Effector memory CD8-positive, alpha-beta T cell (primary cell): ENCODE measurements at regions not wholly inside any gene's neighbourhood (a gene's known extent, or its start where the extent isn't known, plus 50 kb on each side); places are given as distances from the start of the nearest gene placed in this dataset.
A peak's percentile ranks its signal among the peaks of the same experiment; 100 is the strongest.
"Not testable (repeated sequence)": the region's sequence is repeated elsewhere in the genome, so short reads cannot be mapped to it uniquely, and the experiment has no call there.

Experiments
- ATAC-seq: fragments of 150-1000 bp; cut with Tn5 transposase; replicated peaks from 2 replicates; pipeline ENCODE4 v1.10.0; 2021; ENCODE audit warnings: mild to moderate bottlenecking, moderate library complexity
- DNase-seq, 3 experiments: peaks; one replicate each; pipeline ENCODE4 v3.0.0; 2021
- H3K27ac Mint-ChIP-seq, 2 donors: one replicate each; pipeline ENCODE4 v1.8.0; 2022; ENCODE audit warnings: mild to moderate bottlenecking in 2 of 2, mixed read lengths in 2 of 2, moderate library complexity in 2 of 2
- H3K27me3 Mint-ChIP-seq, 2 donors: one replicate each; pipeline ENCODE4 v1.8.0; 2022; ENCODE audit warnings: mixed read lengths in 2 of 2
- H3K36me3 Mint-ChIP-seq: one replicate; pipeline ENCODE4 v1.8.0; 2022; ENCODE audit warnings: mild to moderate bottlenecking, moderate library complexity, mixed read lengths; ENCODE audit not compliant: insufficient read depth
- H3K4me1 Mint-ChIP-seq, 2 donors: one replicate each; pipeline ENCODE4 v1.8.0; 2022; ENCODE audit warnings: low read depth in 2 of 2, mixed read lengths in 2 of 2
- H3K4me3 Mint-ChIP-seq, 2 donors: one replicate each; pipeline ENCODE4 v1.8.0; 2022; ENCODE audit warnings: mild to moderate bottlenecking in 2 of 2, mixed read lengths in 2 of 2, moderate library complexity in 2 of 2
- H3K9me3 Mint-ChIP-seq, 2 donors: one replicate each; pipeline ENCODE4 v1.8.0; 2022; ENCODE audit warnings: mixed read lengths in 2 of 2

- ATAC-seq, H3K9me3 Mint-ChIP-seq, H3K27ac Mint-ChIP-seq, H3K4me1 Mint-ChIP-seq, H3K4me3 Mint-ChIP-seq, H3K27me3 Mint-ChIP-seq, H3K36me3 Mint-ChIP-seq, DNase-seq: not testable (repeated sequence)
Measured at GRCh38 chr2:87572906-87573305, 175.0 kb upstream of the PLGLB2 start.

- not testable (repeated sequence) for ATAC-seq, H3K4me3 Mint-ChIP-seq, DNase-seq, H3K9me3 Mint-ChIP-seq, H3K27ac Mint-ChIP-seq, H3K36me3 Mint-ChIP-seq, H3K27me3 Mint-ChIP-seq, H3K4me1 Mint-ChIP-seq
Measured at GRCh38 chr2:87573386-87574192, 174.3 kb upstream of the PLGLB2 start.

- ATAC-seq, H3K27me3 Mint-ChIP-seq, H3K9me3 Mint-ChIP-seq, H3K27ac Mint-ChIP-seq, H3K36me3 Mint-ChIP-seq, H3K4me3 Mint-ChIP-seq, DNase-seq, H3K4me1 Mint-ChIP-seq: not testable (repeated sequence)
Measured at GRCh38 chr2:87574193-87575119, 173.4 kb upstream of the PLGLB2 start.

GRCh38 chr2:87575138-87575537 lies 172.7 kb upstream of the PLGLB2 start:
- H3K9me3 Mint-ChIP-seq, H3K36me3 Mint-ChIP-seq, H3K4me3 Mint-ChIP-seq, H3K4me1 Mint-ChIP-seq, ATAC-seq, H3K27me3 Mint-ChIP-seq, DNase-seq: not testable (repeated sequence)
- H3K27ac Mint-ChIP-seq = peak overlapping the region in 1 of 2 donors; percentile 5

- not testable (repeated sequence) for H3K4me3 Mint-ChIP-seq, H3K4me1 Mint-ChIP-seq, ATAC-seq, H3K27ac Mint-ChIP-seq, H3K36me3 Mint-ChIP-seq, DNase-seq, H3K9me3 Mint-ChIP-seq, H3K27me3 Mint-ChIP-seq
Measured at GRCh38 chr2:87577358-87577757, 170.5 kb upstream of the PLGLB2 start.

GRCh38 chr2:87582152-87582551 lies 165.7 kb upstream of the PLGLB2 start:
- H3K27ac Mint-ChIP-seq, H3K4me1 Mint-ChIP-seq, DNase-seq, ATAC-seq, H3K27me3 Mint-ChIP-seq, H3K9me3 Mint-ChIP-seq, H3K36me3 Mint-ChIP-seq, H3K4me3 Mint-ChIP-seq: not testable (repeated sequence)

GRCh38 chr2:87582579-87582978 lies 165.3 kb upstream of the PLGLB2 start:
- H3K36me3 Mint-ChIP-seq = not testable (repeated sequence)

GRCh38 chr2:87583370-87583769 lies 164.5 kb upstream of the PLGLB2 start:
- not testable (repeated sequence) for H3K4me3 Mint-ChIP-seq, H3K4me1 Mint-ChIP-seq, H3K36me3 Mint-ChIP-seq, H3K27me3 Mint-ChIP-seq, H3K9me3 Mint-ChIP-seq, DNase-seq, ATAC-seq, H3K27ac Mint-ChIP-seq

More at GRCh38 chr2:87582579-87582978, 165.3 kb upstream of the PLGLB2 start:
- not testable (repeated sequence) for H3K4me3 Mint-ChIP-seq, ATAC-seq, H3K27ac Mint-ChIP-seq, H3K4me1 Mint-ChIP-seq, H3K27me3 Mint-ChIP-seq, DNase-seq, H3K9me3 Mint-ChIP-seq

GRCh38 chr2:87583803-87584202 lies 164.1 kb upstream of the PLGLB2 start:
- H3K36me3 Mint-ChIP-seq, H3K4me1 Mint-ChIP-seq, H3K4me3 Mint-ChIP-seq, H3K9me3 Mint-ChIP-seq, H3K27me3 Mint-ChIP-seq, H3K27ac Mint-ChIP-seq, ATAC-seq, DNase-seq: not testable (repeated sequence)

- H3K36me3 Mint-ChIP-seq, ATAC-seq, H3K27me3 Mint-ChIP-seq, H3K4me1 Mint-ChIP-seq, DNase-seq, H3K4me3 Mint-ChIP-seq, H3K27ac Mint-ChIP-seq, H3K9me3 Mint-ChIP-seq: not testable (repeated sequence)
Measured at GRCh38 chr2:87584268-87584906, 163.5 kb upstream of the PLGLB2 start.

GRCh38 chr2:87587934-87588333 lies 160.0 kb upstream of the PLGLB2 start:
- not testable (repeated sequence) for ATAC-seq, H3K9me3 Mint-ChIP-seq, H3K27ac Mint-ChIP-seq, H3K4me1 Mint-ChIP-seq, H3K36me3 Mint-ChIP-seq, H3K4me3 Mint-ChIP-seq, H3K27me3 Mint-ChIP-seq, DNase-seq

GRCh38 chr2:87592974-87593373 lies 154.9 kb upstream of the PLGLB2 start:
- not testable (repeated sequence) for H3K36me3 Mint-ChIP-seq, H3K4me1 Mint-ChIP-seq, H3K9me3 Mint-ChIP-seq, H3K27ac Mint-ChIP-seq, DNase-seq, H3K4me3 Mint-ChIP-seq, H3K27me3 Mint-ChIP-seq, ATAC-seq

- not testable (repeated sequence) for H3K36me3 Mint-ChIP-seq, H3K27ac Mint-ChIP-seq, H3K4me1 Mint-ChIP-seq, H3K27me3 Mint-ChIP-seq, H3K9me3 Mint-ChIP-seq
- ATAC-seq (peak; percentile 76), DNase-seq (peak; percentile 9 to 43 (median 21))
- H3K4me3 Mint-ChIP-seq = peak overlapping the region in 1 of 2 donors; percentile 45
Measured at GRCh38 chr2:87593784-87594610, 153.9 kb upstream of the PLGLB2 start.
